NT2/D1 (cell line): ENCODE measurements at regions not wholly inside any gene's neighbourhood (a gene's known extent, or its start where the extent isn't known, plus 50 kb on each side); places are given as distances from the start of the nearest gene placed in this dataset.

Experiments used
- SUZ12 ChIP-seq: IDR thresholded peaks from 2 replicates; pipeline ENCODE4 v1.6.1; 2011; ENCODE audit not compliant: insufficient read length, insufficient read depth; ENCODE audit errors: extremely low read depth
- ZNF274 ChIP-seq: IDR thresholded peaks from 2 replicates; pipeline ENCODE4 v1.6.1; 2011; ENCODE audit warnings: mild to moderate bottlenecking, low read depth, low read length

GRCh38 chr18:30361864-30362540 is 680.5 kb downstream of the DSC3 start:
- TF ChIP-seq SUZ12 (no peak), ZNF274 (no peak)
